ENCODE measurements at regions not wholly inside any gene's neighbourhood (a gene's known extent, or its start where the extent isn't known, plus 50 kb on each side); places are given as distances from the start of the nearest gene placed in this dataset.
"Not testable (repeated sequence)": the region's sequence is repeated elsewhere in the genome, so short reads cannot be mapped to it uniquely, and the experiment has no call there.

- TF ChIP-seq, protein P1, sequence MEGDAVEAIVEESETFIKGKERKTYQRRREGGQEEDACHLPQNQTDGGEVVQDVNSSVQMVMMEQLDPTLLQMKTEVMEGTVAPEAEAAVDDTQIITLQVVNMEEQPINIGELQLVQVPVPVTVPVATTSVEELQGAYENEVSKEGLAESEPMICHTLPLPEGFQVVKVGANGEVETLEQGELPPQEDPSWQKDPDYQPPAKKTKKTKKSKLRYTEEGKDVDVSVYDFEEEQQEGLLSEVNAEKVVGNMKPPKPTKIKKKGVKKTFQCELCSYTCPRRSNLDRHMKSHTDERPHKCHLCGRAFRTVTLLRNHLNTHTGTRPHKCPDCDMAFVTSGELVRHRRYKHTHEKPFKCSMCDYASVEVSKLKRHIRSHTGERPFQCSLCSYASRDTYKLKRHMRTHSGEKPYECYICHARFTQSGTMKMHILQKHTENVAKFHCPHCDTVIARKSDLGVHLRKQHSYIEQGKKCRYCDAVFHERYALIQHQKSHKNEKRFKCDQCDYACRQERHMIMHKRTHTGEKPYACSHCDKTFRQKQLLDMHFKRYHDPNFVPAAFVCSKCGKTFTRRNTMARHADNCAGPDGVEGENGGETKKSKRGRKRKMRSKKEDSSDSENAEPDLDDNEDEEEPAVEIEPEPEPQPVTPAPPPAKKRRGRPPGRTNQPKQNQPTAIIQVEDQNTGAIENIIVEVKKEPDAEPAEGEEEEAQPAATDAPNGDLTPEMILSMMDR (IDR thresholded peaks at IDR 0.05) = not testable (repeated sequence)
- not testable (repeated sequence) for TF ChIP-seq POLR2AphosphoS5, POLR2A (IDR thresholded peaks at IDR 0.05)
Measured at GRCh38 chr17:12220714-12221439, 200.2 kb downstream of the MAP2K4 start.

Data from prostate gland (tissue), 2 donors.